Mesothelial cell of epicardium (in vitro differentiated cells): ENCODE measurements at regions not wholly inside any gene's neighbourhood (a gene's known extent, or its start where the extent isn't known, plus 50 kb on each side); places are given as distances from the start of the nearest gene placed in this dataset.

ENCODE experiments used
- DNase-seq, 2 experiments: peaks; one replicate each; pipeline ENCODE4 v3.0.0; 2021; ENCODE audit warnings: low spot score in 2 of 2; ENCODE audit not compliant: unreplicated experiment in 2 of 2
- H3K27ac Mint-ChIP-seq: 2 replicates; pipeline ENCODE4 v1.8.0; 2021; ENCODE audit warnings: mixed read lengths
- H3K27me3 Mint-ChIP-seq: 2 replicates; pipeline ENCODE4 v1.8.0; 2021; ENCODE audit warnings: low read depth, mixed read lengths
- H3K36me3 Mint-ChIP-seq: 2 replicates; pipeline ENCODE4 v1.8.0; 2021; ENCODE audit warnings: mixed read lengths
- H3K4me1 Mint-ChIP-seq: 2 replicates; pipeline ENCODE4 v1.8.0; 2021; ENCODE audit warnings: mixed read lengths
- H3K4me3 Mint-ChIP-seq: 2 replicates; pipeline ENCODE4 v1.8.0; 2021; ENCODE audit warnings: mild to moderate bottlenecking, moderate library complexity, mixed read lengths
- H3K9me3 Mint-ChIP-seq: 2 replicates; pipeline ENCODE4 v1.8.0; 2021; ENCODE audit warnings: mixed read lengths
- TF ChIP-seq, protein P1 (sequence below): fragments of 200-600 bp; sonication (generic); IDR thresholded peaks from one replicate; pipeline ENCODE4 v1.5.0; 2021; ENCODE audit warnings: antibody characterized with exemption; ENCODE audit not compliant: unreplicated experiment

DNA sequence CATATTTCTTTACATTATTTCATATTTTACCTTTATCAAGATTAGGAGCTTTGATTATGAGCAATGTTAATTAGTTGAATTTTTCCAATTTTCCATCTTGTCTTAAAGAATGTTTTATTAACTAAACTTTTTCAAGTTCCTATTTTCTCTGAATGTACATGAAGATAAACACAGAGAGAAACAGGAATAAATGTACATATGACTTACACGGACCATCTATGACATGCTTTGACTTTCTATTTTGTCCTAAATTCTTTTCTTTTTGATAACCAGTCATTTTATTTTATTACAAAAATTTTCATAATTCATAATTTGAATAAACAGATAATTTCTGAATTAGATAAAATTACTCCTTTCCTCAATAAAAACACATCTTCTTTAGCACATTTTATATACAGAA lies 1038.8 kb upstream of the ARRDC3 start:
- no peak overlapping the region for H3K27ac Mint-ChIP-seq
- no peaks in the 10 kb centered on the region for H3K4me1 Mint-ChIP-seq
- H3K36me3 Mint-ChIP-seq = peaks cover 10% of the 10 kb centered on the region
- H3K4me3 Mint-ChIP-seq = no peak overlapping the region
- TF ChIP-seq, protein P1, sequence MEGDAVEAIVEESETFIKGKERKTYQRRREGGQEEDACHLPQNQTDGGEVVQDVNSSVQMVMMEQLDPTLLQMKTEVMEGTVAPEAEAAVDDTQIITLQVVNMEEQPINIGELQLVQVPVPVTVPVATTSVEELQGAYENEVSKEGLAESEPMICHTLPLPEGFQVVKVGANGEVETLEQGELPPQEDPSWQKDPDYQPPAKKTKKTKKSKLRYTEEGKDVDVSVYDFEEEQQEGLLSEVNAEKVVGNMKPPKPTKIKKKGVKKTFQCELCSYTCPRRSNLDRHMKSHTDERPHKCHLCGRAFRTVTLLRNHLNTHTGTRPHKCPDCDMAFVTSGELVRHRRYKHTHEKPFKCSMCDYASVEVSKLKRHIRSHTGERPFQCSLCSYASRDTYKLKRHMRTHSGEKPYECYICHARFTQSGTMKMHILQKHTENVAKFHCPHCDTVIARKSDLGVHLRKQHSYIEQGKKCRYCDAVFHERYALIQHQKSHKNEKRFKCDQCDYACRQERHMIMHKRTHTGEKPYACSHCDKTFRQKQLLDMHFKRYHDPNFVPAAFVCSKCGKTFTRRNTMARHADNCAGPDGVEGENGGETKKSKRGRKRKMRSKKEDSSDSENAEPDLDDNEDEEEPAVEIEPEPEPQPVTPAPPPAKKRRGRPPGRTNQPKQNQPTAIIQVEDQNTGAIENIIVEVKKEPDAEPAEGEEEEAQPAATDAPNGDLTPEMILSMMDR = no peak
- peaks cover 64% of the 10 kb centered on the region for H3K9me3 Mint-ChIP-seq
- no peaks in the 10 kb centered on the region for H3K27me3 Mint-ChIP-seq
- no peak for DNase-seq

DNA sequence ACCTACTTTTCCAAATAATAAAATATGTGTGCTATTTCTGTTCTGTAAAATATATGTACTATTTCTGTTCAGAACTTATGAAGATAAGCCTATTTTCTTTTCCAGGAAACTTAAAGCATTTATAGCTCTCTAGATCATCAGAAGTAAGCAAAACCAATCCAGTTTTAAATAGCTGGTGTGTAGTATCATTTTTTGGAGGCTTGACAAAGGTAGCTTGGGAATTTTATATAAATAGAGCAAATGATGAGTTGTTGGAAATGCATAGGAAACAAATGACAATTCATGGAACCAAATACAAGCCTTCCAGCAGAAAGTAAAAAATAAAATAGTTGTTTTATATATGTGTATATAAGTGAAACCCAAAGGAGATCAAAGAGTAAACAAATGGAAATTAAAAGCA lies 1038.1 kb upstream of the ARRDC3 start:
- no peak overlapping the region for H3K4me3 Mint-ChIP-seq
- DNase-seq = no peak
- H3K9me3 Mint-ChIP-seq = peaks cover 62% of the 10 kb centered on the region
- peaks cover 10% of the 10 kb centered on the region for H3K36me3 Mint-ChIP-seq
- TF ChIP-seq, protein P1 = no peak
- H3K27ac Mint-ChIP-seq = no peak overlapping the region
- H3K4me1 Mint-ChIP-seq = no peaks in the 10 kb centered on the region
- no peaks in the 10 kb centered on the region for H3K27me3 Mint-ChIP-seq

DNA sequence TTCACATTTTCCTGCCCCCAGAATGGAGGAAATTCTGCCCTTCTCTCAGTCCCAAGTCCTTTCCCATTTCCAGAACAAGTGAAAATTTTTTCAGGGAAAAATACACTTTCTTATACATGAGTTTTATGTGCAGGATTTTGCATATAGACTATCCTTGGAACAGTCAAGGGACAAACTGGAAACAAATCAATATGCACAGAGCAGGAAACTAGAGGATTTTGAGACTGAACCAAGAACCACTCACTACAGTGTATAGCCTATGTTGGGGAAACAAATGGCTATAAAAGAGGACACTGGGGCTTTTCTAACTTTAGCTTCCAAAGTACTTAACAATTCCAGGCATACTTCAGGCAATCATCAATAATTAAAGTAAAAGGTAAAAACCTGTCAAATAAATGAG lies 1036.1 kb upstream of the ARRDC3 start:
- TF ChIP-seq, protein P1 = no peak
- H3K36me3 Mint-ChIP-seq = peaks cover 10% of the 10 kb centered on the region

DNA sequence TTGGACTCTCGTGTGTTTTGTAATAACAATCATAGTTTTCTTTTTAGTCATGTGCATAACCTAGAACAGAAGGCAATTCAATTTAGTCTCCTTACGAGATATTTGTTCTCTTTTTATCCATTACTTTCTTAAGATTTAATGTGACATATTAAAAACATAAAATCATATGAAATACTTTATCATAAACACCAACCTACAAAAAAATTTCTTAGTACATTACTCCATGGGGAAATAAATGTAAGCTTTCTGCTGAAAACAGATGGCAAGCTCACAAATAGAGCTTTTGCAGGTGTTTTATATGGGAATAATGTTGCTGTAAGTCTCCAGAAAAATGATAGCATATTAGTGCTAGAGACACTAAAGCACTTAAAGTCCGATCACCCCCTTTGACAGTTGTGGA lies 1035.2 kb upstream of the ARRDC3 start:
- DNase-seq = no peak
- Mint-ChIP-seq H3K9me3 (peaks cover 39% of the 10 kb centered on the region), H3K4me3 (no peak overlapping the region), H3K36me3 (peaks cover 9% of the 10 kb centered on the region), H3K4me1 (no peaks in the 10 kb centered on the region), H3K27me3 (no peaks in the 10 kb centered on the region), H3K27ac (no peak overlapping the region)
- TF ChIP-seq, protein P1 = no peak

More for the DNA sequence above, 1036.1 kb upstream of the ARRDC3 start:
- H3K9me3 Mint-ChIP-seq = peaks cover 48% of the 10 kb centered on the region
- no peak overlapping the region for H3K27ac Mint-ChIP-seq
- H3K4me3 Mint-ChIP-seq = no peak overlapping the region
- H3K27me3 Mint-ChIP-seq = no peaks in the 10 kb centered on the region
- no peaks in the 10 kb centered on the region for H3K4me1 Mint-ChIP-seq
- DNase-seq = no peak

DNA sequence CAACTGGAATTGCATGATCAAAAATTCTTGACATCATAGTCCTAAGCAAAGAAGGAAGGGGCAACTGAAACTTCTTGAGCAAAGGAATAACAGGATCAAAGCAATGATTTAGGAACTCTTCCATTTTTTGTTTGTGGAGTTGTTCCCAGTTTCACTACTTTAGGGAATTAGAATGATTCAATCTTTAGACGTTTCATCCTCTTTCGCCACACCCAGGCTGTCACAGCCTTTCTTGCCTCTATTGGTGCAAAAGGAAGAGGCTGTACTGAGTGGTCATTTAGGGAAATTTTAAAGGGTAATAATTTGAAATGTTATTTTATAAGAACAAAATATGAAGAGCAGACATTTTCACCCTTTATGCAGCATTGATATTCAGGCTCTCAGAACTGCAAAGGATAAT lies 1026.0 kb upstream of the ARRDC3 start:
- Mint-ChIP-seq H3K4me1 (no peaks in the 10 kb centered on the region), H3K27me3 (no peaks in the 10 kb centered on the region)
- no peak for DNase-seq

More for the DNA sequence above, 1026.0 kb upstream of the ARRDC3 start:
- Mint-ChIP-seq H3K4me3 (no peak overlapping the region), H3K9me3 (no peaks in the 10 kb centered on the region), H3K27ac (no peak overlapping the region), H3K36me3 (no peaks in the 10 kb centered on the region)
- TF ChIP-seq, protein P1 = no peak
